ENCODE measurements at regions not wholly inside any gene's neighbourhood (a gene's known extent, or its start where the extent isn't known, plus 50 kb on each side); places are given as distances from the start of the nearest gene placed in this dataset.
A peak's percentile ranks its signal among the peaks of the same experiment; 100 is the strongest.
"Not testable (repeated sequence)": the region's sequence is repeated elsewhere in the genome, so short reads cannot be mapped to it uniquely, and the experiment has no call there.

- not testable (repeated sequence) for H3K27me3 Mint-ChIP-seq
Observed at GRCh38 chr9:42306625-42307024, 123.2 kb downstream of the SPATA31A6 start.

GRCh38 chr9:42307449-42307848 lies 124.0 kb downstream of the SPATA31A6 start:
- H3K27me3 Mint-ChIP-seq, H3K27ac Mint-ChIP-seq, DNase-seq, H3K4me1 Mint-ChIP-seq, H3K9me3 Mint-ChIP-seq, H3K4me3 Mint-ChIP-seq, H3K36me3 Mint-ChIP-seq: not testable (repeated sequence)
- ATAC-seq (replicated peaks): peak in 1 of 2 donors; percentile 19

More at GRCh38 chr9:42306625-42307024, 123.2 kb downstream of the SPATA31A6 start:
- not testable (repeated sequence) for H3K4me3 Mint-ChIP-seq; H3K4me1 Mint-ChIP-seq; ATAC-seq (replicated peaks); H3K36me3 Mint-ChIP-seq; H3K27ac Mint-ChIP-seq; H3K9me3 Mint-ChIP-seq; DNase-seq

- not testable (repeated sequence) for H3K9me3 Mint-ChIP-seq; H3K36me3 Mint-ChIP-seq; H3K4me1 Mint-ChIP-seq; H3K4me3 Mint-ChIP-seq; DNase-seq; ATAC-seq (replicated peaks); H3K27me3 Mint-ChIP-seq; H3K27ac Mint-ChIP-seq
Observed at GRCh38 chr9:42310972-42311371, 127.5 kb downstream of the SPATA31A6 start.

GRCh38 chr9:42316026-42316425 lies 132.6 kb downstream of the SPATA31A6 start:
- not testable (repeated sequence) for H3K4me3 Mint-ChIP-seq; H3K4me1 Mint-ChIP-seq; H3K9me3 Mint-ChIP-seq; H3K27me3 Mint-ChIP-seq; H3K36me3 Mint-ChIP-seq; ATAC-seq (replicated peaks); DNase-seq; H3K27ac Mint-ChIP-seq

- H3K9me3 Mint-ChIP-seq; H3K27me3 Mint-ChIP-seq; H3K4me3 Mint-ChIP-seq; H3K4me1 Mint-ChIP-seq; H3K27ac Mint-ChIP-seq; H3K36me3 Mint-ChIP-seq; DNase-seq; ATAC-seq (replicated peaks): not testable (repeated sequence)
Observed at GRCh38 chr9:42317677-42318076, 134.2 kb downstream of the SPATA31A6 start.

- DNase-seq; H3K4me1 Mint-ChIP-seq; H3K27ac Mint-ChIP-seq; H3K36me3 Mint-ChIP-seq; H3K27me3 Mint-ChIP-seq; H3K9me3 Mint-ChIP-seq; H3K4me3 Mint-ChIP-seq; ATAC-seq (replicated peaks): not testable (repeated sequence)
Observed at GRCh38 chr9:42323084-42323809, 139.8 kb downstream of the SPATA31A6 start.

- not testable (repeated sequence) for H3K27ac Mint-ChIP-seq; ATAC-seq (replicated peaks); DNase-seq; H3K36me3 Mint-ChIP-seq; H3K4me1 Mint-ChIP-seq; H3K4me3 Mint-ChIP-seq; H3K9me3 Mint-ChIP-seq; H3K27me3 Mint-ChIP-seq
Observed at GRCh38 chr9:42325142-42325541, 141.7 kb downstream of the SPATA31A6 start.

- not testable (repeated sequence) for H3K27ac Mint-ChIP-seq; H3K4me1 Mint-ChIP-seq; DNase-seq; ATAC-seq (replicated peaks); H3K36me3 Mint-ChIP-seq; H3K4me3 Mint-ChIP-seq; H3K9me3 Mint-ChIP-seq; H3K27me3 Mint-ChIP-seq
Observed at GRCh38 chr9:42325561-42325960, 142.1 kb downstream of the SPATA31A6 start.

GRCh38 chr9:42326482-42326881 lies 143.0 kb downstream of the SPATA31A6 start:
- not testable (repeated sequence) for H3K9me3 Mint-ChIP-seq; H3K4me3 Mint-ChIP-seq; H3K36me3 Mint-ChIP-seq; H3K27ac Mint-ChIP-seq; ATAC-seq (replicated peaks); DNase-seq; H3K4me1 Mint-ChIP-seq; H3K27me3 Mint-ChIP-seq

GRCh38 chr9:42335342-42335741 lies 151.9 kb downstream of the SPATA31A6 start:
- ATAC-seq (replicated peaks); H3K27ac Mint-ChIP-seq: not testable (repeated sequence)

GRCh38 chr9:42335984-42336657 lies 152.7 kb downstream of the SPATA31A6 start:
- not testable (repeated sequence) for H3K27ac Mint-ChIP-seq; H3K9me3 Mint-ChIP-seq; H3K36me3 Mint-ChIP-seq; H3K4me1 Mint-ChIP-seq; DNase-seq; H3K4me3 Mint-ChIP-seq; ATAC-seq (replicated peaks); H3K27me3 Mint-ChIP-seq

More at GRCh38 chr9:42335342-42335741, 151.9 kb downstream of the SPATA31A6 start:
- not testable (repeated sequence) for H3K4me3 Mint-ChIP-seq, H3K36me3 Mint-ChIP-seq, H3K9me3 Mint-ChIP-seq, DNase-seq, H3K4me1 Mint-ChIP-seq, H3K27me3 Mint-ChIP-seq

- H3K9me3 Mint-ChIP-seq; H3K27me3 Mint-ChIP-seq; H3K27ac Mint-ChIP-seq; ATAC-seq (replicated peaks); H3K4me3 Mint-ChIP-seq; H3K4me1 Mint-ChIP-seq; DNase-seq; H3K36me3 Mint-ChIP-seq: not testable (repeated sequence)
Observed at GRCh38 chr9:42338275-42338674, 154.8 kb downstream of the SPATA31A6 start.

GRCh38 chr9:42339671-42340434 lies 156.4 kb downstream of the SPATA31A6 start:
- not testable (repeated sequence) for ATAC-seq (replicated peaks); H3K27me3 Mint-ChIP-seq; H3K9me3 Mint-ChIP-seq; DNase-seq; H3K36me3 Mint-ChIP-seq; H3K4me1 Mint-ChIP-seq; H3K27ac Mint-ChIP-seq; H3K4me3 Mint-ChIP-seq

GRCh38 chr9:42340435-42340723 lies 156.9 kb downstream of the SPATA31A6 start:
- H3K4me1 Mint-ChIP-seq; H3K4me3 Mint-ChIP-seq; H3K9me3 Mint-ChIP-seq; DNase-seq; ATAC-seq (replicated peaks); H3K36me3 Mint-ChIP-seq; H3K27me3 Mint-ChIP-seq; H3K27ac Mint-ChIP-seq: not testable (repeated sequence)

- DNase-seq, H3K4me1 Mint-ChIP-seq, H3K27ac Mint-ChIP-seq, H3K36me3 Mint-ChIP-seq, H3K9me3 Mint-ChIP-seq, H3K4me3 Mint-ChIP-seq, H3K27me3 Mint-ChIP-seq: not testable (repeated sequence)
- ATAC-seq (replicated peaks): peak in 1 of 2 donors; percentile 10
Observed at GRCh38 chr9:42341860-42342259, 158.4 kb downstream of the SPATA31A6 start.

Measured in stimulated activated naive B cell treated with anti-CD40 and anti-IgM and Interleukin-4, amounts not matched to agents 10 μg/mL and 1 μg/mL and 100 μg/mL, for 72 hours (primary cell).